H9 (cell line): ENCODE measurements at regions not wholly inside any gene's neighbourhood (a gene's known extent, or its start where the extent isn't known, plus 50 kb on each side); places are given as distances from the start of the nearest gene placed in this dataset.
"Not testable (repeated sequence)": the region's sequence is repeated elsewhere in the genome, so short reads cannot be mapped to it uniquely, and the experiment has no call there.

Experiments used
- DNase-seq: peaks from one replicate; pipeline ENCODE4 v3.0.0-alpha.2; 2017
- H2AFZ ChIP-seq: one replicate; pipeline ENCODE4 v1.6.1; 2013; ENCODE audit warnings: mild to moderate bottlenecking, low read length, control low read depth, moderate library complexity
- H2AK5ac ChIP-seq: 2 replicates; pipeline ENCODE4 v1.6.1; 2013; ENCODE audit warnings: low read length, control low read depth, mixed read lengths; ENCODE audit not compliant: insufficient read length
- H2BK120ac ChIP-seq: one replicate; pipeline ENCODE4 v1.6.1; 2013; ENCODE audit warnings: low read depth, mild to moderate bottlenecking, low read length, control low read depth, inconsistent platforms; ENCODE audit not compliant: poor library complexity, severe bottlenecking
- H2BK12ac ChIP-seq: 2 replicates; pipeline ENCODE4 v1.6.1; 2013; ENCODE audit warnings: low read length, control low read depth, mixed read lengths, low read depth; ENCODE audit not compliant: insufficient read length
- H2BK15ac ChIP-seq: 2 replicates; pipeline ENCODE4 v1.6.1; 2013; ENCODE audit warnings: low read depth, low read length, control low read depth
- H2BK20ac ChIP-seq: one replicate; pipeline ENCODE4 v1.6.1; 2013; ENCODE audit warnings: low read depth, mild to moderate bottlenecking, low read length, control low read depth, inconsistent platforms; ENCODE audit not compliant: poor library complexity, severe bottlenecking
- H2BK5ac ChIP-seq: 2 replicates; pipeline ENCODE4 v1.6.1; 2013; ENCODE audit warnings: low read length, control low read depth, mixed read lengths; ENCODE audit not compliant: insufficient read length
- H3K14ac ChIP-seq: 2 replicates; pipeline ENCODE4 v1.6.1; 2013; ENCODE audit warnings: low read length, control low read depth; ENCODE audit not compliant: insufficient read depth
- H3K18ac ChIP-seq: 2 replicates; pipeline ENCODE4 v1.6.1; 2013; ENCODE audit warnings: low read depth, mild to moderate bottlenecking, mixed read lengths, low read length, control low read depth; ENCODE audit not compliant: insufficient read length
- H3K23ac ChIP-seq: 2 replicates; pipeline ENCODE4 v1.6.1; 2013; ENCODE audit warnings: low read length, control low read depth, mixed read lengths, low read depth; ENCODE audit not compliant: insufficient read length
- H3K23me2 ChIP-seq: 2 replicates; pipeline ENCODE4 v1.6.1; 2013; ENCODE audit warnings: low read depth, mild to moderate bottlenecking, mixed read lengths, low read length, control low read depth; ENCODE audit not compliant: insufficient read length, poor library complexity, severe bottlenecking
- H3K27ac ChIP-seq: 2 replicates; pipeline ENCODE4 v1.5.1; 2013; ENCODE audit warnings: low read length, control low read depth, mixed read lengths, low read depth; ENCODE audit not compliant: insufficient read length
- H3K27me3 ChIP-seq: 2 replicates; pipeline ENCODE4 v1.6.1; 2013; ENCODE audit warnings: low read length, control low read depth, inconsistent platforms; ENCODE audit not compliant: insufficient read depth
- H3K4ac ChIP-seq: 2 replicates; pipeline ENCODE4 v1.6.1; 2013; ENCODE audit warnings: low read depth, mild to moderate bottlenecking, control low read depth, inconsistent platforms, low read length, moderate library complexity
- H3K4me1 ChIP-seq: 2 replicates; pipeline ENCODE4 v1.6.1; 2013; ENCODE audit warnings: low read length, control low read depth, inconsistent platforms; ENCODE audit not compliant: insufficient read depth
- H3K4me2 ChIP-seq: 2 replicates; pipeline ENCODE4 v1.6.1; 2013; ENCODE audit warnings: low read length, control low read depth, mixed read lengths; ENCODE audit not compliant: insufficient read length, insufficient read depth
- H3K56ac ChIP-seq: 2 replicates; pipeline ENCODE4 v1.6.1; 2013; ENCODE audit warnings: low read depth, mild to moderate bottlenecking, mixed read lengths, low read length, control low read depth; ENCODE audit not compliant: insufficient read length
- H3K79me1 ChIP-seq: 2 replicates; pipeline ENCODE4 v1.6.1; 2013; ENCODE audit warnings: low read depth, mild to moderate bottlenecking, moderate library complexity, low read length, control low read depth, inconsistent platforms; ENCODE audit not compliant: insufficient read depth, poor library complexity, severe bottlenecking
- H3K79me2 ChIP-seq: 2 replicates; pipeline ENCODE4 v1.6.1; 2013; ENCODE audit warnings: low read length, control low read depth, inconsistent platforms; ENCODE audit not compliant: insufficient read depth
- H3K9ac ChIP-seq: 2 replicates; pipeline ENCODE4 v1.6.1; 2013; ENCODE audit warnings: low read length, control low read depth, mixed read lengths; ENCODE audit not compliant: insufficient read length; ENCODE audit errors: extremely low read depth
- H3K9me3 ChIP-seq: one replicate; pipeline ENCODE4 v1.6.1; 2013; ENCODE audit warnings: low read depth, low read length, inconsistent platforms; ENCODE audit not compliant: control insufficient read depth
- H3T11ph ChIP-seq: one replicate; pipeline ENCODE4 v1.6.1; 2013; ENCODE audit warnings: mild to moderate bottlenecking, low read length, control low read depth, inconsistent platforms
- H4K20me1 ChIP-seq: one replicate; pipeline ENCODE4 v1.6.1; 2013; ENCODE audit not compliant: control insufficient read depth, insufficient read length, insufficient read depth
- H4K5ac ChIP-seq: 2 replicates; pipeline ENCODE4 v1.6.1; 2013; ENCODE audit warnings: low read depth, mild to moderate bottlenecking, mixed read lengths, low read length, control low read depth; ENCODE audit not compliant: insufficient read length
- H4K8ac ChIP-seq: replicated peaks from 2 replicates; pipeline ENCODE4 v1.6.1; 2013; ENCODE audit warnings: low read length, control low read depth, mixed read lengths, low read depth; ENCODE audit not compliant: insufficient read length
- H4K91ac ChIP-seq: 2 replicates; pipeline ENCODE4 v1.6.1; 2013; ENCODE audit warnings: low read depth, mild to moderate bottlenecking, moderate library complexity, mixed read lengths, low read length, control low read depth; ENCODE audit not compliant: insufficient read length
- H3K27ac Mint-ChIP-seq, 3 experiments: 2 replicates in 2 of 3; 3 replicates in 1 of 3; pipeline ENCODE4 v1.8.0; 2020 to 2021; ENCODE audit warnings: mixed read lengths in 3 of 3, mild to moderate bottlenecking in 1 of 3, moderate library complexity in 1 of 3
- H3K27me3 Mint-ChIP-seq: 2 replicates; pipeline ENCODE4 v1.8.0; 2021; ENCODE audit warnings: low read depth, mild to moderate bottlenecking, moderate library complexity, mixed read lengths
- H3K36me3 Mint-ChIP-seq, 3 experiments: 2 replicates in 2 of 3; 3 replicates in 1 of 3; pipeline ENCODE4 v1.8.0; 2020 to 2021; ENCODE audit warnings: low read depth in 3 of 3, mixed read lengths in 3 of 3; ENCODE audit not compliant: insufficient read depth in 1 of 3
- H3K4me1 Mint-ChIP-seq, 2 experiments: 2 replicates each; pipeline ENCODE4 v1.8.0; 2020; ENCODE audit warnings: mixed read lengths in 2 of 2
- H3K4me3 Mint-ChIP-seq, 2 experiments: 2 replicates in 1 of 2; 3 replicates in 1 of 2; pipeline ENCODE4 v1.8.0; 2020 to 2021; ENCODE audit warnings: mild to moderate bottlenecking in 2 of 2, mixed read lengths in 2 of 2, moderate library complexity in 1 of 2
- H3K9me3 Mint-ChIP-seq, 2 experiments: 2 replicates in 1 of 2; 3 replicates in 1 of 2; pipeline ENCODE4 v1.8.0; 2020; ENCODE audit warnings: mild to moderate bottlenecking in 2 of 2, mixed read lengths in 2 of 2, moderate library complexity in 1 of 2
- WGBS: extraction: QIAGEN DNeasy Blood & Tissue Kit; methylation state at CpG from one replicate; pipeline ENCODE4 v1.1.7; 2013; ENCODE audit warnings: missing lambda C conversion rate, low lambda C conversion rate, mixed read lengths; ENCODE audit not compliant: insufficient read length; ENCODE audit errors: extremely low coverage; 5-methylcytosine and 5-hydroxymethylcytosine counted together

GRCh38 chr9:41354978-41355377 lies 165.9 kb upstream of the ZNG1F start:
- H3K27ac Mint-ChIP-seq: not testable (repeated sequence)

GRCh38 chr9:41354060-41354934 lies 165.2 kb upstream of the ZNG1F start:
- H2BK120ac ChIP-seq, H2BK12ac ChIP-seq, H3K4me2 ChIP-seq, H3K4me1 ChIP-seq, H3K27me3 Mint-ChIP-seq, H3K79me1 ChIP-seq, H3K27ac ChIP-seq, H3K23me2 ChIP-seq, DNase-seq, H3K4me1 Mint-ChIP-seq, H3K79me2 ChIP-seq, H3K27me3 ChIP-seq, H3T11ph ChIP-seq, H2BK5ac ChIP-seq, H3K56ac ChIP-seq, H3K23ac ChIP-seq, H4K20me1 ChIP-seq, H3K14ac ChIP-seq, H2AK5ac ChIP-seq, H3K4ac ChIP-seq, H4K91ac ChIP-seq, H3K9ac ChIP-seq, H3K4me3 Mint-ChIP-seq, H2AFZ ChIP-seq, H4K5ac ChIP-seq, H2BK15ac ChIP-seq, H3K27ac Mint-ChIP-seq, H4K8ac ChIP-seq, H2BK20ac ChIP-seq, H3K18ac ChIP-seq, H3K9me3 ChIP-seq: not testable (repeated sequence)
- peaks cover 0 to 11% (median 3%) of the 10 kb centered on the region in 3 experiments; a peak in 4 of 7 replicates for H3K36me3 Mint-ChIP-seq
- H3K9me3 Mint-ChIP-seq: peaks cover 2 to 24% of the 10 kb centered on the region in 2 experiments; a peak in 4 of 5 replicates
- no CpG with 5 or more reads among the region's 47 CpGs for WGBS

More at GRCh38 chr9:41354978-41355377, 165.9 kb upstream of the ZNG1F start:
- not testable (repeated sequence) for H3K4me1 Mint-ChIP-seq, H4K8ac ChIP-seq, H3K4me3 Mint-ChIP-seq, H3K9me3 ChIP-seq, DNase-seq, H3K79me1 ChIP-seq, H3K79me2 ChIP-seq, H3K23ac ChIP-seq, H3K9ac ChIP-seq, H2BK5ac ChIP-seq, H3K18ac ChIP-seq, H4K20me1 ChIP-seq, H2BK12ac ChIP-seq, H3K4me2 ChIP-seq, H3K4ac ChIP-seq, H4K91ac ChIP-seq, H3K23me2 ChIP-seq, H4K5ac ChIP-seq, H3K14ac ChIP-seq, H2AK5ac ChIP-seq, H2BK20ac ChIP-seq, H2AFZ ChIP-seq, H3K27me3 Mint-ChIP-seq, H3T11ph ChIP-seq, H3K27me3 ChIP-seq, H2BK15ac ChIP-seq, H3K27ac ChIP-seq, H3K56ac ChIP-seq, H2BK120ac ChIP-seq, H3K4me1 ChIP-seq
- peaks cover 2 to 24% of the 10 kb centered on the region in 2 experiments; a peak in 4 of 5 replicates for H3K9me3 Mint-ChIP-seq
- peaks cover 0 to 11% (median 3%) of the 10 kb centered on the region in 3 experiments; a peak in 4 of 7 replicates for H3K36me3 Mint-ChIP-seq
- WGBS: no CpG with 5 or more reads among the region's 19 CpGs
